Stimulated activated CD8-positive, alpha-beta memory T cell treated with anti-CD3 and anti-CD28 coated beads, Interleukin-4, amount 100 ng/mL, for 24 hours (primary cell): ENCODE measurements at regions not wholly inside any gene's neighbourhood (a gene's known extent, or its start where the extent isn't known, plus 50 kb on each side); places are given as distances from the start of the nearest gene placed in this dataset.

Experiments used
- DNase-seq: peaks from one replicate; pipeline ENCODE4 v3.0.0-alpha.2; 2020; ENCODE audit warnings: low read depth

GRCh38 chr3:29057326-29057725, 223.5 kb upstream of the RBMS3 start:
- no peak for DNase-seq

DNA sequence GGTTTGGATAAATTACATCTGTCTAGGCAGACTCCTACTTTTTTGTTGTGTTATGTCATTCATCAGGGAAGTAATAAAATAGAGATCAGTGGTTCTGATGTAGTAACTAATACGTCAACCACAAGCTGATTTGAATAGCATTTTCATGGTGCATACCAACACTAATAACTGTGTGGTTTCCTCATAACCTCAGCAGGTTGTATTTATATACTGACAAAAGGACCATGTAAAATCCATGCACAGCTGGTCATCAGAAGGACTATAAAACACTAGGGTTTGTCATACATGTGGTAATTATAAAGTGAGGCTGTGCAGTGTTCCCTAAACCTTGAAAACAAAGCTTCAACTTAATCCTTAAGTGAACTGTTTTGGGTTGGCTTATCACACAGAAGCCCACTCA, 216.8 kb upstream of the RBMS3 start:
- DNase-seq = no peak

DNA sequence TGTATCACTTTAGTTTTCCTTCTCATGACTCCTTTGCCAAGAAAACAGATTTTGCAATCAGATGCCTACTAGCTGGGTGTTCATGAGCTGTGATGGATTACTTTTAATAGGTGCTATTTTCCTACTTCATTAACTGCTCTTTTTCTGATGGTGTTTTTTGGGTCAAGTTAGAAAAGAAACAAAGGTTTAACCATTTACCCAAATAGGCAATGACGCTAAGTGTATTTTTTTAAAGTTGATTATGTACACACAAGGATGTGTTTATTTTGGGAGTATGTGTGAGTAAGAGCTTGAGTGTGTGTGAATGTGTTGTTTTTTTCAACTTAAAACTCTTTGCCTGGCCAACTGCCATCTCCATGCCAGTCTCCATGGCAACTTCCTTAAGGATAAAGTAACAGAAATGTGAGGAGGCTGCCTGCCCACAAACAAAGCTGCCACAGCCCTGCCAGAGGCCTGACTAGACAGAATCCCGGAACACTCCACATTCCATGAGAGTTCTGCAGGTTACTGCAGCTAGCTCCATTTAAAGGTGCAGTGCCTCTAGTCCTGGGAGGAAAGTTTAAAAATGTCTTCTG, 215.6 kb upstream of the RBMS3 start:
- DNase-seq = no peak

DNA sequence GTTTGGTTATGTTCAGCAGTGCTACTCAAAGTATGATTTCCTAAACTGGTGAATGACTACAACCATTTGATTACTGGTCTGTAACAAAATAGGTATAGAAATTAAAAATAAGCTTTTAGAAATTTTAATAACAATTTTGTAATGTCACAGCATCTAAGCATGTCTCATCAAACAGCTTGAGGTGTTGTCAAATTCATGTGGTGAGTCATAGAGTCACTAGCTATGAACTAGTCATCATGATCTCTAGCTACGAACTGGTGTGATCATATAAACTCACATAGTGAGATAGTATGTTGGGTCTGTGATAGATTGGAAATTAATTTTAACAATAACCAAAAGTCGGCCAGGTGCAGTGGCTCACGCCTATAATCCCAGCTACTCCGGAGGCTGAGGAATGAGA, 213.9 kb upstream of the RBMS3 start:
- DNase-seq = no peak

DNA sequence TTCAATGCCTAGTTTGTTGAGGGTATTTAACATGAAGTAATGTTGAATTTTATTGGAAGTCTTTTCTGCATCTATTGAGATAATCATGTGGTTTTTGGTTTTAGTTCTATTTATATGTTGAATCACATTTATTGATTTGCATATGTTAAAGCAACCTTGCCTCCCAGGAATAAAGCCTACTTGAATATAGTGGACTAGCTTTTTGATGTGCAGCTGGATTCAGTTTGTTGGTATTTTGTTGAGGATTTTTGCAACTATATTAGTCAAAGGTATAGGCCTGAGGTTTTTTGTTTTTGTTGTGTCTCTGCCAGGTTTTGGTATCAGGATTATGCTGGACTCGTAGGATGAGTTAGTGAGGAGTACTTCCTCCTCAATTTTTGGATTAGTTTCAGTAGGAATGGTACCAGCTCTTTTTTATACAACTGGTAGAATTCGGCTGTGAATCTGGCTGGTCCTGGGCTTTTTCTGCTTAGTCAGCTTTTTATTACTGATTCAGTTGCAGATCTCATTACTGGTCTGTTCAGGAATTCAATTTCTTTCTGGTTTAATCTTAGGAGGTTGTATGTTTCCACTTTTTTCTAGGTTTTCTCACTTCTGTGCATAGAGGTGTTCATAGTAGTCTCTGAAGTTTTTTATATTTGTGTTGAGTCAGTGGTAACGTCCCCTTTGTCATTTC, 209.8 kb upstream of the RBMS3 start:
- no peak for DNase-seq

DNA sequence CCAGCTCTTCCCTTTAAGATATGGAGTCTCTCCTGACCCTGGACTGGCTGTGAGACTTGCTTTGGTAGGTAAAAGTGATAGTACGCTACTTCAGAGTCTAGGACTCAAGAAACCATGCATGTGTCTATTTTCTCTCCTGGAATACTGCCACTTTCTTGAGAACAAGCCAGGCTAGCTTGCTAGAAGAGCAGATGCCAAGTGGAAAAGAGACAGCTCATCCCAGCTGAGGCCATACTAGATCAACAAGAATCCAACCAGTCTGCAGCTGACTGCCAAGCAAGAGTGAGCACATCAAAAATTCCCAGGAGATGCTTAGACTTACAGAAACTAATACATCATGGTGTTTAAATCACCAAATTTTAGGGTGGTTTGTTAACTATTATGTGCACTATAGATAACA, 208.3 kb upstream of the RBMS3 start:
- DNase-seq = no peak

DNA sequence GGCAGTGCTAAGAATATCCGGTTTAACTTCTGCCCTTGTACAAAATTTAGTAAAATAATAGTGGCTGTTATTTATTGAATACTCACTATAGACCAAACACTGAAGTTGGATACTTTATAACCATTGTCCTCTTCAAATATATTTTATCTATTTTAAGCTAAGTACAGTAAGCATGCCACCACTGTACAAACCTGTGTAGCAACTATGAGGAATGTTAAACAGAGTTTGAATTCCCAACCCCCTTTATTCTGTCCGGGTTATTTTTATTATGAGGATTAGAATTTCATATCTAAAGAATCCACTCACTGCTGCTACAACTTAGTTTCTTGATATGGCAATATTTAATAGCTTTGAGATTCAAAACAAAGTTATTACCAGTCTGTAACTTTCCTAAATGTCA, 203.5 kb upstream of the RBMS3 start:
- no peak for DNase-seq

DNA sequence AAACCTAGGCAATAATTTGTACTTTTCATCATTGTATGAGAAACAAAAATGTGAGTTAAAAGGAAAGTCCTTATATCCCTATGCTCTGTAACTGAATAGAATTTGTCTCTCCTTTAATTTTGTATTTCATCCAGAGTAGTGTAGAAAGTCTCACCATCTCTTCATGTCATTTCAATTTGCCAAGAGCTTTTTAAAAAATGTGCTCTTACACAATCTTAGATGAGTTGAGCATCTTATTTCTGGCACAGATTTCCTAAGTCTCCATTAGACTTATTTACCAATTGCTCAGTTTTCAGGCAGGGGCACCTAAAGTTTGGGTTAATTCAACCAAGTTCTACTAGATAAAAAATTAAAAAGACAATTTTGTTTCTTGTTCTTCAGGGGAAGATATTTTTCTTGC, 201.5 kb upstream of the RBMS3 start:
- DNase-seq = no peak

DNA sequence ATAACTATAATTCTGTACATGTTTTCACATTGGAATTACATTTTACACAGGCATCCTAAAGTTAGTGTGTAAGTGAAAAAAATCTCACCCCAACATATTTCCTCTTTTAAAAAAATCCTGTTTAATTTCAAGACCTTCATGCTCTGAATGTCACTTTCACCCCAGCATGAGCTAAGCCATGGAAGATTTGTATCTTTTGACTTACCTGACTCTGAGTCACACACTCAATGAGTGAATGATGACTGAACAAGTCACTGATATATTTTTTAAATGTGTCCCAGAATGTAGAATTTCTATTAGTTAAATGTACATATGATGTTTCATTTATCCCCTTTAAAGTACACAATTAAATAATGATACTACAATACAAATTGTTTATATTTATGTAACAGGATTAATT, 199.9 kb upstream of the RBMS3 start:
- no peak for DNase-seq

- DNase-seq = no peak
These were observed 197.8 kb upstream of the RBMS3 start for GRCh38 chr3:29083081-29083480.

DNA sequence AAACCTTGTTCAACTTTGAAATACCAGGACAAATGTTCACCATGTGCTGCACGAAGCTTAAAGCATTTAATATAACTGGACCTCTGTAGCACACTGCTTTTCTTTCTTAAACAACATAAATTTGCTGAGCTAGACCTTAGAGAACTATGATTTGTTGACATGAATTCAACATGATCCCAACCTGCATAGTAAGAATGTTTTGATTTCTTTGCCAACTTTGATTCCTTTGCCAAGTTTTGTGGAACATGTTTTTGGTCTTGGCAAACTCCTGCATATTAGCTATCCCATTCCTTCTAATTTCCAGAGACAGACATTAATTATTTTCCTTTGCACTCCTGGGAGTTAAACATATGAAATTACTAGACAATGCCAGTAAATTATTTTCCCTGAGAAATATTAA, 197.2 kb upstream of the RBMS3 start:
- no peak for DNase-seq

DNA sequence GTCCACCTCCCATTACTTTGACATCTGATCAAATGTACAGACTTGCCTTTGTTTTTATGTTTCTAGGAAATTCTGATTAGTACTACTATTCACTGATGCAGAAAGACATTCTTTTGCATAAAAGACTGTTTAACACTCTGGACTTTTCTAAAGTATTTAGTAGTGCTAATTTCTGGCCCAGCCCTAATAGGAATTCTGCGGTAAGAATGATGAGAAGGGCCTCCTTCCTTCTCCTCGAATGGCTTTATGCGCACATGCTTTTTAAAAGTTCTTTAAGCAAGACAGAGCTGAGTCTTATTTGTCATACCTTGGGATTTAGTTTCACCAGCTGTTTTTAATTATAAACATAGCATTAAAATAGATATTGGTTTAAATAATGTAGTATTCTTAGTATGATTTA, 192.3 kb upstream of the RBMS3 start:
- DNase-seq = no peak

- DNase-seq = no peak
These were observed 189.8 kb upstream of the RBMS3 start for GRCh38 chr3:29090912-29091597.

- DNase-seq = no peak
These were observed 189.2 kb upstream of the RBMS3 start for GRCh38 chr3:29091599-29092189.

GRCh38 chr3:29092348-29092747, 188.5 kb upstream of the RBMS3 start:
- DNase-seq = no peak

- no peak for DNase-seq
These were observed 181.6 kb upstream of the RBMS3 start for GRCh38 chr3:29099296-29099695.

GRCh38 chr3:29099775-29100174, 181.1 kb upstream of the RBMS3 start:
- no peak for DNase-seq

- DNase-seq = no peak
These were observed 180.6 kb upstream of the RBMS3 start for GRCh38 chr3:29100292-29100691.

- DNase-seq = no peak
These were observed 152.9 kb upstream of the RBMS3 start for GRCh38 chr3:29128001-29128400.

DNA sequence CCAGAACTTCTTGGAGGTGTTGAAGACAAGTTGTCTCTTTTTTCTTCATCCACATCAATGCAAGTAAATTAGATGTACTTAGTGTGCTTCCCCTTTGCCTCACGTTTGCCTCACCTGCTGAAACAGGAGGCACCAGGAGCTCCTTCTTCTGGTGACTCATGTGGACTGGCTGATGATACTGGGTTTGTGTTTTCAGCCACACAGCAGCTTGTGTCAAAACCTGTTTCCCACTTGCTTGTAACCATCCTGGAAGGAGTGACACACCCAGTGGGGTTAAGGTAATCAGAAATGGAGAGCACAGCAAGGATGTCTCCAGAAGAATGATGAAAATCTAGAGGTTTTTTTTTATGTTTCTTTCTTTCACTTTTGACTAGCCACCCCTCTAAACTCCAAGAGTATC, 143.3 kb upstream of the RBMS3 start:
- DNase-seq = no peak

DNA sequence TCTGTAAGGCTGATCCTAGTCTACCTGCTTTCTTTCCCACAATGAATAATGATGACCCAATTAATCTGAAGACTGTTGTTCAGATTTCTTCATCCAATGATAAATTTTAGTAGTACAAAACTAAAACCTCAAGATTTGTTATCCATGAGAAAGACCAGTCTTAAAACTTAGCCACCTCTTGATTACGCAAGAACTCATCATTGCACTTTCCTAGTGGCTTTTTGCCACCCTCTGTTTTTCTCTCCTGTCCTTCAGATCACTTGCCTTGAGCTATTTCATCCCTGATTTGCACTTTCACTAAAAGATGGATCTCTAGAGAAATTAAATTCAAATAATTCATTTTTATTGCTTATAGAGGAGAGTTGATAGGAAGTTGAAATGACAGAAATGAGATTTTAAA, 142.7 kb upstream of the RBMS3 start:
- DNase-seq = no peak

GRCh38 chr3:29140666-29141065, 140.2 kb upstream of the RBMS3 start:
- DNase-seq = no peak

DNA sequence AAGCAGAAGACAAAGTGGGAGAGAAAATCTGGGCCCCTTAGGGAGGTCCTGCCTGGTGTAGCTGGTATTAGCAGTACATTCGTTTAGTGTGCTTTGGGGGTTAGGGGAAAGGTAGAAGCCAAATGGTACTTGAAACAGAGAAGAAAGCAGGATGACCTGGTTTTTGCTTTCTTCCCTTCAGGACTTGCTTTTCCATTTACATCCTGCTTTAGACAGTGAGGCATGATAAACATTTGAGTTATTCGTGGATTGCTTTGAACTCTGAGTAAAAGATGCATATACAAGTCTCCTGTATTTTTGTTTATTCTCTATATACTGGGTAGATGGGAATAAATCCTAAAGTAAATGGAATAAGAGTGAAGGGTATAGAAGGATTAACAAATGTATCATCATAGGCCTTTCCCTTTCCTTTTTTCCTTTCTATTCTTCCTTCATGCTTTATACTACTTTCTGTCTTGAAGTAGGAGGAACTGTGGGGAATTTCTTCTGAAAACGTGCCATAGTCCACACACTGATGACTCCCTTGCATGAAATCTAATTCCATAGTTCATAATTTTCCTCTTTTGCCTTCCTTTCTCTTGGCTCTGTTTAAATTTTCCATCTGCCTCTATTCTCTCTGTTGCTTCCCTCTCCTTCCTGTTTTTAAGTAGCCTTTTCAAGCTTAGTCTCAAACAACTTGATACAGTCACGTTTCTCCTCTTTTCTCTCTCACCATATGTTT, 139.5 kb upstream of the RBMS3 start:
- DNase-seq = no peak
